Common myeloid progenitor, CD34-positive (primary cell): ENCODE measurements at regions not wholly inside any gene's neighbourhood (a gene's known extent, or its start where the extent isn't known, plus 50 kb on each side); places are given as distances from the start of the nearest gene placed in this dataset.

ENCODE experiments used
- CTCF ChIA-PET: fragments of 350-600 bp; sonication (Branson Sonifier 250); formaldehyde crosslinking; loops from one replicate; lab custom pipeline; 2021; ENCODE audit warnings: antibody characterized with exemption; lab: Charles Lee
- POLR2A ChIA-PET: fragments of 350-600 bp; sonication (Branson Sonifier 250); formaldehyde crosslinking; loops from one replicate; lab custom pipeline; 2021; ENCODE audit warnings: antibody characterized with exemption; lab: Charles Lee
- DNase-seq, 3 donors: peaks; one replicate each; pipeline versions ENCODE4 v3.0.0 to v3.0.0-alpha.2; 2013
- H3K27ac ChIP-seq, 2 experiments: 1 replicate in 1 of 2; 2 replicates in 1 of 2; pipeline ENCODE4 v1.7.0; 2013; ENCODE audit warnings: inconsistent platforms in 2 of 2, low read length in 2 of 2, mild to moderate bottlenecking in 2 of 2, low read depth in 1 of 2, moderate library complexity in 1 of 2; ENCODE audit not compliant: severe bottlenecking in 2 of 2, insufficient read depth in 1 of 2, poor library complexity in 1 of 2
- H3K27me3 ChIP-seq, 5 experiments: replicated peaks in 2 of 5; 1 replicate in 3 of 5; 2 replicates in 2 of 5; pipeline versions ENCODE4 v1.6.1 to v1.7.0; 2013; ENCODE audit warnings: low read length in 4 of 5, mild to moderate bottlenecking in 2 of 5, moderate library complexity in 2 of 5, inconsistent platforms in 1 of 5; ENCODE audit not compliant: insufficient read depth in 5 of 5, control insufficient read depth in 4 of 5
- H3K36me3 ChIP-seq, 4 experiments: 1 replicate in 2 of 4; 2 replicates in 2 of 4; pipeline versions ENCODE4 v1.6.1 to v1.7.0; 2013; ENCODE audit warnings: low read length in 3 of 4, control low read depth in 1 of 4, mild to moderate bottlenecking in 1 of 4; ENCODE audit not compliant: control insufficient read depth in 4 of 4, insufficient read depth in 4 of 4
- H3K4me1 ChIP-seq, 4 experiments: 1 replicate in 3 of 4; 2 replicates in 1 of 4; pipeline versions ENCODE4 v1.6.1 to v1.7.1; 2013; ENCODE audit warnings: low read length in 3 of 4, mild to moderate bottlenecking in 3 of 4, control low read depth in 1 of 4, inconsistent platforms in 1 of 4, moderate library complexity in 1 of 4; ENCODE audit not compliant: control insufficient read depth in 4 of 4, insufficient read depth in 4 of 4; ENCODE audit errors: control extremely low read depth in 1 of 4
- H3K4me3 ChIP-seq, 7 experiments: 1 replicate in 4 of 7; 2 replicates in 3 of 7; pipeline versions ENCODE4 v1.5.1 to v1.7.0; 2013; ENCODE audit warnings: mild to moderate bottlenecking in 7 of 7, low read length in 6 of 7, moderate library complexity in 6 of 7, inconsistent platforms in 2 of 7, low read depth in 2 of 7, control low read depth in 1 of 7; ENCODE audit not compliant: insufficient read depth in 4 of 7, control insufficient read depth in 1 of 7; ENCODE audit errors: extremely low read depth in 1 of 7
- H3K9me3 ChIP-seq, 5 experiments: 1 replicate in 4 of 5; 2 replicates in 1 of 5; pipeline versions ENCODE4 v1.6.1 to v1.7.1; 2013; ENCODE audit warnings: low read length in 4 of 5, mild to moderate bottlenecking in 2 of 5, inconsistent platforms in 1 of 5, low read depth in 1 of 5, moderate library complexity in 1 of 5; ENCODE audit not compliant: control insufficient read depth in 4 of 5, insufficient read depth in 2 of 5; ENCODE audit errors: control extremely low read depth in 1 of 5
- WGBS: methylation state at CpG from one replicate; pipeline ENCODE4 v1.1.5; 2013; ENCODE audit not compliant: insufficient coverage; 5-methylcytosine and 5-hydroxymethylcytosine counted together

GRCh38 chr3:28980631-28981030, 300.2 kb upstream of the RBMS3 start:
- H3K27ac ChIP-seq = no peak overlapping the region
- H3K27me3 ChIP-seq = no peaks in the 10 kb centered on the region
- POLR2A ChIA-PET = interaction anchor here (0.6 kb wide), 1 partner anchor 16 kb away, joined by 3 read pairs; no protein-coding TSS in a partner anchor
- no peak for DNase-seq
- H3K4me3 ChIP-seq = no peak overlapping the region
- no peaks in the 10 kb centered on the region for H3K36me3 ChIP-seq
- no peaks in the 10 kb centered on the region for H3K4me1 ChIP-seq
- H3K9me3 ChIP-seq = no peaks in the 10 kb centered on the region
- CTCF ChIA-PET = no interaction called here

- WGBS = no CpG with 5 or more reads among the region's 2 CpGs
- DNase-seq = no peak
- Histone ChIP-seq H3K4me3 (no peak overlapping the region), H3K27ac (no peak overlapping the region), H3K27me3 (no peaks in the 10 kb centered on the region), H3K4me1 (no peaks in the 10 kb centered on the region), H3K9me3 (no peaks in the 10 kb centered on the region), H3K36me3 (no peaks in the 10 kb centered on the region)
- POLR2A ChIA-PET = no interaction called here
- CTCF ChIA-PET = no interaction called here
Observed at GRCh38 chr3:28982906-28983305, 298.0 kb upstream of the RBMS3 start.

GRCh38 chr3:28986922-28987321, 293.9 kb upstream of the RBMS3 start:
- Histone ChIP-seq H3K36me3 (no peaks in the 10 kb centered on the region), H3K4me1 (peaks cover 0 to 4% (median 0%) of the 10 kb centered on the region in 4 experiments), H3K4me3 (no peak overlapping the region), H3K9me3 (no peaks in the 10 kb centered on the region), H3K27me3 (no peaks in the 10 kb centered on the region), H3K27ac (no peak overlapping the region)
- DNase-seq = no peak
- CTCF ChIA-PET = interaction anchor here (1.1 kb wide), 1 partner anchor 15 kb away, joined by 3 read pairs; no protein-coding TSS in a partner anchor
- POLR2A ChIA-PET = no interaction called here

- no peak overlapping the region for H3K27ac ChIP-seq
- H3K27me3 ChIP-seq = no peaks in the 10 kb centered on the region
- ChIA-PET POLR2A (no interaction called here), CTCF (interaction anchor here (1.2 kb wide), 1 partner anchor 35 kb away, joined by 3 read pairs; no protein-coding TSS in a partner anchor)
- H3K9me3 ChIP-seq = peaks cover 0 to 4% (median 0%) of the 10 kb centered on the region in 5 experiments
- peaks cover 0 to 4% (median 0%) of the 10 kb centered on the region in 4 experiments for H3K4me1 ChIP-seq
- WGBS = no CpG with 5 or more reads among the region's 2 CpGs
- DNase-seq = peak in 2 of 3 donors; percentile 3 to 7
- no peak overlapping the region for H3K4me3 ChIP-seq
- no peaks in the 10 kb centered on the region for H3K36me3 ChIP-seq
Observed at GRCh38 chr3:28989646-28990089, 291.2 kb upstream of the RBMS3 start.

- DNase-seq = no peak
- H3K9me3 ChIP-seq = peaks cover 0 to 4% (median 0%) of the 10 kb centered on the region in 5 experiments
- WGBS = 100% methylated on average over 1 of the region's 6 CpGs
- H3K4me3 ChIP-seq = no peak overlapping the region
- no peaks in the 10 kb centered on the region for H3K36me3 ChIP-seq
- ChIA-PET POLR2A (no interaction called here), CTCF (no interaction called here)
- no peaks in the 10 kb centered on the region for H3K27me3 ChIP-seq
- no peaks in the 10 kb centered on the region for H3K4me1 ChIP-seq
- H3K27ac ChIP-seq = no peak overlapping the region
Observed at GRCh38 chr3:28994161-28994905, 286.5 kb upstream of the RBMS3 start.

GRCh38 chr3:29004885-29005599, 275.8 kb upstream of the RBMS3 start:
- ChIA-PET POLR2A (no interaction called here), CTCF (no interaction called here)
- no peak overlapping the region for H3K4me3 ChIP-seq
- H3K9me3 ChIP-seq = no peaks in the 10 kb centered on the region
- H3K4me1 ChIP-seq = no peaks in the 10 kb centered on the region
- 84% methylated on average over 3 of the region's 4 CpGs for WGBS
- DNase-seq = no peak
- no peaks in the 10 kb centered on the region for H3K27me3 ChIP-seq
- H3K27ac ChIP-seq = no peak overlapping the region
- no peaks in the 10 kb centered on the region for H3K36me3 ChIP-seq

GRCh38 chr3:29005862-29006261, 275.0 kb upstream of the RBMS3 start:
- Histone ChIP-seq H3K4me3 (no peak overlapping the region), H3K4me1 (no peaks in the 10 kb centered on the region), H3K27ac (no peak overlapping the region), H3K9me3 (no peaks in the 10 kb centered on the region), H3K36me3 (no peaks in the 10 kb centered on the region), H3K27me3 (no peaks in the 10 kb centered on the region)
- ChIA-PET POLR2A (no interaction called here), CTCF (no interaction called here)
- no peak for DNase-seq
